ENCODE measurements at regions not wholly inside any gene's neighbourhood (a gene's known extent, or its start where the extent isn't known, plus 50 kb on each side); places are given as distances from the start of the nearest gene placed in this dataset.
"Not testable (repeated sequence)": the region's sequence is repeated elsewhere in the genome, so short reads cannot be mapped to it uniquely, and the experiment has no call there.

DNA sequence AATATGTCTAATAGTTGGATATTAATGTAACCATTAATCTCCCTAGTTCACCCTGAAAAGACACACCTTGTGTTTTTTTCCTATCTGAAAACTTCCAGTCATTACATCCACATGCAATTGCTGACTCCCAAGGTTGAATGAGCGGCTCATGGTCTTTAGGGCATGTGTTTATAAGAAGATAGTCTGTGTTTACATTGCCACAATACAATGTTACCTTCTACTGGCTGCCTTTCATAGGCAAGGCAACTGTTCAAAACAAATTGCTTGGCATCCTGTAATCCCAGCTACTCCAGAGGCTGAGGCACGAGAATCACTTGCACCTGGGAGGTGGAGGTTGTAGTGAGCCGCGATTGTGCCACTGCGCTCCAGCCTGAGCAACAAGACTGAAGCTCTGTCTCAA is 52.6 kb upstream of the GPCPD1 start (continued):
- TF ChIP-seq ZNF19 (tag by site-specific recombination; IDR thresholded peaks at IDR 0.05; ENCODE audit: low read depth): no peak
- TF ChIP-seq ZNF350 (tag by site-specific recombination; IDR thresholded peaks at IDR 0.05): no peak

DNA sequence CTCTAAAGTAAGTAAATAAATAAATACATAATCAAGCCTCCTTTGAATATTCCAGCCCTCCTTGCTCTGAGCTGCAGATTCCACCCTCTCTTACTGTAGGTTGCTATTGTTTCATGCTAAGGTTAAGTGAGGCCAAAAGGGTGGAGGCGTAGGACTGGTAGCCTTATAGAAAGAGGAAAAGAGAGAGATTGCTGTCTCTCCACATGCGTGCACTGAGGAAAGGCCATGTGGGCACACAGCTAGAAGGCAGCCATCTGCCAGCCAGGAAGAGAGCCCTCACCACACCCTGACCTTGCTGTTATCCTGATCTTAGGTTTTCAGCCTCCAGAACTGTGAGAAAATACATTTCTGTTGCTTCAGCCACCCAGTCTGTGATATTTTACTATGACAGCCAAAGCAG is 52.0 kb upstream of the GPCPD1 start:
- H3K36me3 ChIP-seq (ENCODE audit: control insufficient read depth in 2 of 2, insufficient read depth in 1 of 2, low read length in 2 of 2): no peaks in the 10 kb centered on the region
- H3K9me3 ChIP-seq (ENCODE audit: control insufficient read depth, insufficient read depth, low read depth, low read length): no peaks in the 10 kb centered on the region
- no peak overlapping the region for H3K27ac ChIP-seq (ENCODE audit: extremely low read depth, low read depth, low read length)
- TF ChIP-seq ZNF658 (tag by site-specific recombination; IDR thresholded peaks at IDR 0.05): no peak
- TF ChIP-seq ZNF654 (tag by site-specific recombination; IDR thresholded peaks at IDR 0.05; ENCODE audit: low read depth): no peak
- TF ChIP-seq, protein P1, sequence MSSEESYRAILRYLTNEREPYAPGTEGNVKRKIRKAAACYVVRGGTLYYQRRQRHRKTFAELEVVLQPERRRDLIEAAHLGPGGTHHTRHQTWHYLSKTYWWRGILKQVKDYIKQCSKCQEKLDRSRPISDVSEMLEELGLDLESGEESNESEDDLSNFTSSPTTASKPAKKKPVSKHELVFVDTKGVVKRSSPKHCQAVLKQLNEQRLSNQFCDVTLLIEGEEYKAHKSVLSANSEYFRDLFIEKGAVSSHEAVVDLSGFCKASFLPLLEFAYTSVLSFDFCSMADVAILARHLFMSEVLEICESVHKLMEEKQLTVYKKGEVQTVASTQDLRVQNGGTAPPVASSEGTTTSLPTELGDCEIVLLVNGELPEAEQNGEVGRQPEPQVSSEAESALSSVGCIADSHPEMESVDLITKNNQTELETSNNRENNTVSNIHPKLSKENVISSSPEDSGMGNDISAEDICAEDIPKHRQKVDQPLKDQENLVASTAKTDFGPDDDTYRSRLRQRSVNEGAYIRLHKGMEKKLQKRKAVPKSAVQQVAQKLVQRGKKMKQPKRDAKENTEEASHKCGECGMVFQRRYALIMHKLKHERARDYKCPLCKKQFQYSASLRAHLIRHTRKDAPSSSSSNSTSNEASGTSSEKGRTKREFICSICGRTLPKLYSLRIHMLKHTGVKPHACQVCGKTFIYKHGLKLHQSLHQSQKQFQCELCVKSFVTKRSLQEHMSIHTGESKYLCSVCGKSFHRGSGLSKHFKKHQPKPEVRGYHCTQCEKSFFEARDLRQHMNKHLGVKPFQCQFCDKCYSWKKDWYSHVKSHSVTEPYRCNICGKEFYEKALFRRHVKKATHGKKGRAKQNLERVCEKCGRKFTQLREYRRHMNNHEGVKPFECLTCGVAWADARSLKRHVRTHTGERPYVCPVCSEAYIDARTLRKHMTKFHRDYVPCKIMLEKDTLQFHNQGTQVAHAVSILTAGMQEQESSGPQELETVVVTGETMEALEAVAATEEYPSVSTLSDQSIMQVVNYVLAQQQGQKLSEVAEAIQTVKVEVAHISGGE (tag by site-specific recombination; conservative IDR thresholded peaks at IDR 0.05; ENCODE audit: low read depth): no peak
- TF ChIP-seq ZNF112 (tag by site-specific recombination; IDR thresholded peaks at IDR 0.05): no peak
- TF ChIP-seq, protein P2, sequence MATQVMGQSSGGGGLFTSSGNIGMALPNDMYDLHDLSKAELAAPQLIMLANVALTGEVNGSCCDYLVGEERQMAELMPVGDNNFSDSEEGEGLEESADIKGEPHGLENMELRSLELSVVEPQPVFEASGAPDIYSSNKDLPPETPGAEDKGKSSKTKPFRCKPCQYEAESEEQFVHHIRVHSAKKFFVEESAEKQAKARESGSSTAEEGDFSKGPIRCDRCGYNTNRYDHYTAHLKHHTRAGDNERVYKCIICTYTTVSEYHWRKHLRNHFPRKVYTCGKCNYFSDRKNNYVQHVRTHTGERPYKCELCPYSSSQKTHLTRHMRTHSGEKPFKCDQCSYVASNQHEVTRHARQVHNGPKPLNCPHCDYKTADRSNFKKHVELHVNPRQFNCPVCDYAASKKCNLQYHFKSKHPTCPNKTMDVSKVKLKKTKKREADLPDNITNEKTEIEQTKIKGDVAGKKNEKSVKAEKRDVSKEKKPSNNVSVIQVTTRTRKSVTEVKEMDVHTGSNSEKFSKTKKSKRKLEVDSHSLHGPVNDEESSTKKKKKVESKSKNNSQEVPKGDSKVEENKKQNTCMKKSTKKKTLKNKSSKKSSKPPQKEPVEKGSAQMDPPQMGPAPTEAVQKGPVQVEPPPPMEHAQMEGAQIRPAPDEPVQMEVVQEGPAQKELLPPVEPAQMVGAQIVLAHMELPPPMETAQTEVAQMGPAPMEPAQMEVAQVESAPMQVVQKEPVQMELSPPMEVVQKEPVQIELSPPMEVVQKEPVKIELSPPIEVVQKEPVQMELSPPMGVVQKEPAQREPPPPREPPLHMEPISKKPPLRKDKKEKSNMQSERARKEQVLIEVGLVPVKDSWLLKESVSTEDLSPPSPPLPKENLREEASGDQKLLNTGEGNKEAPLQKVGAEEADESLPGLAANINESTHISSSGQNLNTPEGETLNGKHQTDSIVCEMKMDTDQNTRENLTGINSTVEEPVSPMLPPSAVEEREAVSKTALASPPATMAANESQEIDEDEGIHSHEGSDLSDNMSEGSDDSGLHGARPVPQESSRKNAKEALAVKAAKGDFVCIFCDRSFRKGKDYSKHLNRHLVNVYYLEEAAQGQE (tag by site-specific recombination; IDR thresholded peaks at IDR 0.05): no peak
- TF ChIP-seq, protein P3, sequence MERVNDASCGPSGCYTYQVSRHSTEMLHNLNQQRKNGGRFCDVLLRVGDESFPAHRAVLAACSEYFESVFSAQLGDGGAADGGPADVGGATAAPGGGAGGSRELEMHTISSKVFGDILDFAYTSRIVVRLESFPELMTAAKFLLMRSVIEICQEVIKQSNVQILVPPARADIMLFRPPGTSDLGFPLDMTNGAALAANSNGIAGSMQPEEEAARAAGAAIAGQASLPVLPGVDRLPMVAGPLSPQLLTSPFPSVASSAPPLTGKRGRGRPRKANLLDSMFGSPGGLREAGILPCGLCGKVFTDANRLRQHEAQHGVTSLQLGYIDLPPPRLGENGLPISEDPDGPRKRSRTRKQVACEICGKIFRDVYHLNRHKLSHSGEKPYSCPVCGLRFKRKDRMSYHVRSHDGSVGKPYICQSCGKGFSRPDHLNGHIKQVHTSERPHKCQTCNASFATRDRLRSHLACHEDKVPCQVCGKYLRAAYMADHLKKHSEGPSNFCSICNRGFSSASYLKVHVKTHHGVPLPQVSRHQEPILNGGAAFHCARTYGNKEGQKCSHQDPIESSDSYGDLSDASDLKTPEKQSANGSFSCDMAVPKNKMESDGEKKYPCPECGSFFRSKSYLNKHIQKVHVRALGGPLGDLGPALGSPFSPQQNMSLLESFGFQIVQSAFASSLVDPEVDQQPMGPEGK (tag by site-specific recombination; IDR thresholded peaks at IDR 0.05): no peak
- TF ChIP-seq, protein P4, sequence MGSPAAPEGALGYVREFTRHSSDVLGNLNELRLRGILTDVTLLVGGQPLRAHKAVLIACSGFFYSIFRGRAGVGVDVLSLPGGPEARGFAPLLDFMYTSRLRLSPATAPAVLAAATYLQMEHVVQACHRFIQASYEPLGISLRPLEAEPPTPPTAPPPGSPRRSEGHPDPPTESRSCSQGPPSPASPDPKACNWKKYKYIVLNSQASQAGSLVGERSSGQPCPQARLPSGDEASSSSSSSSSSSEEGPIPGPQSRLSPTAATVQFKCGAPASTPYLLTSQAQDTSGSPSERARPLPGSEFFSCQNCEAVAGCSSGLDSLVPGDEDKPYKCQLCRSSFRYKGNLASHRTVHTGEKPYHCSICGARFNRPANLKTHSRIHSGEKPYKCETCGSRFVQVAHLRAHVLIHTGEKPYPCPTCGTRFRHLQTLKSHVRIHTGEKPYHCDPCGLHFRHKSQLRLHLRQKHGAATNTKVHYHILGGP (tag by site-specific recombination; IDR thresholded peaks at IDR 0.05): no peak
- no peak for TF ChIP-seq ZSCAN30 (tag by site-specific recombination; IDR thresholded peaks at IDR 0.05)
- TF ChIP-seq SP3 (tag by site-specific recombination; IDR thresholded peaks at IDR 0.05): no peak
- TF ChIP-seq, protein P5, sequence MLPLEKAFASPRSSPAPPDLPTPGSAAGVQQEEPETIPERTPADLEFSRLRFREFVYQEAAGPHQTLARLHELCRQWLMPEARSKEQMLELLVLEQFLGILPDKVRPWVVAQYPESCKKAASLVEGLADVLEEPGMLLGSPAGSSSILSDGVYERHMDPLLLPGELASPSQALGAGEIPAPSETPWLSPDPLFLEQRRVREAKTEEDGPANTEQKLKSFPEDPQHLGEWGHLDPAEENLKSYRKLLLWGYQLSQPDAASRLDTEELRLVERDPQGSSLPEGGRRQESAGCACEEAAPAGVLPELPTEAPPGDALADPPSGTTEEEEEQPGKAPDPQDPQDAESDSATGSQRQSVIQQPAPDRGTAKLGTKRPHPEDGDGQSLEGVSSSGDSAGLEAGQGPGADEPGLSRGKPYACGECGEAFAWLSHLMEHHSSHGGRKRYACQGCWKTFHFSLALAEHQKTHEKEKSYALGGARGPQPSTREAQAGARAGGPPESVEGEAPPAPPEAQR (tag by site-specific recombination; IDR thresholded peaks at IDR 0.05): no peak
- TF ChIP-seq ZNF596 (tag by site-specific recombination; IDR thresholded peaks at IDR 0.05): no peak
- H3K4me1 ChIP-seq (ENCODE audit: control insufficient read depth, insufficient read depth, low read length): no peaks in the 10 kb centered on the region
- ChIA-PET POLR2A (no interaction called here), CTCF (no interaction called here)
- H3K4me3 ChIP-seq (ENCODE audit: low read depth, low read length): no peak overlapping the region

DNA sequence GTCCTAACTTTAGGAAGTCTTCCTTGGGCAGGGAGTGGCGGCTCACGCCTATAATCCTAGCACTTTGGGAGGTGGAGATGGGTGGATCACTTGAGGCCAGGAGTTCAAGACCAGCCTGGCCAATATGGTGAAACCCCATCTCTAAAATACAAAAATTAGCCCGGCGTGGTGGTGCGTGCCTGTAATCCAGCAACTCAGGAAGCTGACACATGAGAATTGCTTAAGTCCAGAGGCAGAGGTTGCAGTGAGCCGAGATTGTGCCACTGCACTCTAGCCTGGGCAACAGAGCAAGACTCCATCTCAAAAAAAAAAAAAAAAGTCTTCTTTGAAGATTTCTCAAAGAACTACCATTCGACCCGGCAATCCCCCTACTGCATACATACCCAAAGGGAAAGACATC is 50.0 kb upstream of the GPCPD1 start:
- H3K4me3 ChIP-seq (ENCODE audit: low read depth, low read length); H3K36me3 ChIP-seq (ENCODE audit: control insufficient read depth in 2 of 2, insufficient read depth in 1 of 2, low read length in 2 of 2); CTCF ChIA-PET; H3K9me3 ChIP-seq (ENCODE audit: control insufficient read depth, insufficient read depth, low read depth, low read length); H3K4me1 ChIP-seq (ENCODE audit: control insufficient read depth, insufficient read depth, low read length); H3K27ac ChIP-seq (ENCODE audit: extremely low read depth, low read depth, low read length); POLR2A ChIA-PET: not testable (repeated sequence)
